Posterior vena cava (tissue), 2 donors: ENCODE measurements at regions not wholly inside any gene's neighbourhood (a gene's known extent, or its start where the extent isn't known, plus 50 kb on each side); places are given as distances from the start of the nearest gene placed in this dataset.
"Not testable (repeated sequence)": the region's sequence is repeated elsewhere in the genome, so short reads cannot be mapped to it uniquely, and the experiment has no call there.

Source experiments
- DNase-seq: peaks from one replicate; pipeline ENCODE4 v3.0.0-alpha.2; 2020; ENCODE audit warnings: low spot score
- intact Hi-C, 2 donors: fragments of 100-400 bp; cut with DNase I; formaldehyde crosslinking; loops; one replicate each; pipeline versions ENCODE4 v1.14.1 to v1.14.2; 2022 to 2023
- donor health status: DM: yes; HTN: yes; CAD: no.
- donor health status: DM: yes; HTN: yes; CAD: no.

GRCh38 chr6:74199215-74199915, 503.4 kb downstream of the CD109 start:
- intact Hi-C loops: no loop called here
- DNase-seq: no peak

- intact Hi-C loops: no loop called here
- DNase-seq: no peak
Measured at GRCh38 chr6:74197310-74197709, 501.3 kb downstream of the CD109 start.

- DNase-seq: no peak
- intact Hi-C loops: no loop called here
Measured at GRCh38 chr6:74187811-74188210, 491.8 kb downstream of the CD109 start.

GRCh38 chr6:74182992-74183391, 487.0 kb downstream of the CD109 start:
- intact Hi-C loops: no loop called here
- DNase-seq: no peak

GRCh38 chr6:74181471-74181870, 485.5 kb downstream of the CD109 start:
- DNase-seq: no peak
- intact Hi-C loops: no loop called here

- intact Hi-C loops: no loop called here
- DNase-seq: no peak
Measured at GRCh38 chr6:74177506-74177905, 481.5 kb downstream of the CD109 start.

- intact Hi-C loops: not testable (repeated sequence)
Measured at GRCh38 chr6:74170550-74170949, 474.5 kb downstream of the CD109 start.

GRCh38 chr6:74170118-74170517, 474.1 kb downstream of the CD109 start:
- DNase-seq: no peak
- intact Hi-C loops: no loop called here

More at GRCh38 chr6:74170550-74170949, 474.5 kb downstream of the CD109 start:
- DNase-seq: not testable (repeated sequence)

- DNase-seq: no peak
- intact Hi-C loops: no loop called here
Measured at GRCh38 chr6:74167976-74168375, 472.0 kb downstream of the CD109 start.

GRCh38 chr6:74167511-74167910, 471.5 kb downstream of the CD109 start:
- intact Hi-C loops: no loop called here
- DNase-seq: no peak

- intact Hi-C loops: no loop called here
- no peak for DNase-seq
Measured at GRCh38 chr6:74166849-74167248, 470.8 kb downstream of the CD109 start.

- no peak for DNase-seq
Measured at GRCh38 chr6:74161380-74161779, 465.4 kb downstream of the CD109 start.

GRCh38 chr6:74152096-74152675, 456.2 kb downstream of the CD109 start:
- intact Hi-C loops: no loop called here
- DNase-seq: no peak

More at GRCh38 chr6:74161380-74161779, 465.4 kb downstream of the CD109 start:
- intact Hi-C loops: loop anchor here in 1 of 2 donors (5.0 kb wide), 1 partner anchor 801 kb away; no protein-coding TSS in a partner anchor

- intact Hi-C loops: no loop called here
- DNase-seq: no peak
Measured at GRCh38 chr6:74145931-74146330, 449.9 kb downstream of the CD109 start.

GRCh38 chr6:74137911-74138310, 441.9 kb downstream of the CD109 start:
- DNase-seq: no peak
- intact Hi-C loops: no loop called here

- no peak for DNase-seq
- intact Hi-C loops: no loop called here
Measured at GRCh38 chr6:74134327-74134726, 438.3 kb downstream of the CD109 start.

- intact Hi-C loops: no loop called here
- no peak for DNase-seq
Measured at GRCh38 chr6:74133073-74133472, 437.1 kb downstream of the CD109 start.

- intact Hi-C loops: no loop called here
- DNase-seq: no peak
Measured at GRCh38 chr6:74130641-74131040, 434.6 kb downstream of the CD109 start.

- intact Hi-C loops: no loop called here
- no peak for DNase-seq
Measured at GRCh38 chr6:74128536-74128935, 432.5 kb downstream of the CD109 start.

GRCh38 chr6:74117113-74117512, 421.1 kb downstream of the CD109 start:
- intact Hi-C loops: no loop called here
- DNase-seq: no peak

- intact Hi-C loops: no loop called here
- no peak for DNase-seq
Measured at GRCh38 chr6:74115674-74116073, 419.7 kb downstream of the CD109 start.
